RWPE1 (cell line): ENCODE measurements at regions not wholly inside any gene's neighbourhood (a gene's known extent, or its start where the extent isn't known, plus 50 kb on each side); places are given as distances from the start of the nearest gene placed in this dataset.
"Not testable (repeated sequence)": the region's sequence is repeated elsewhere in the genome, so short reads cannot be mapped to it uniquely, and the experiment has no call there.

Source experiments
- CTCF ChIA-PET: fragments of 350-600 bp; sonication (Branson Sonifier 250); formaldehyde crosslinking; extraction: SDS; loops from one replicate; lab custom pipeline; 2021; lab: Yijun Ruan, JAX
- POLR2A ChIA-PET: fragments of 400-600 bp; formaldehyde crosslinking; extraction: SDS; loops from one replicate; lab custom pipeline; 2020; ENCODE audit warnings: antibody characterized with exemption; ENCODE audit not compliant: low non-redundant PET; lab: Yijun Ruan, JAX
- DNase-seq: peaks from one replicate; pipeline ENCODE4 v3.0.0; 2012; ENCODE audit warnings: low spot score
- H3K27ac ChIP-seq: fragments of 450-650 bp; 2 replicates; pipeline ENCODE4 v1.5.1; 2017
- TF ChIP-seq, protein P1 (sequence below): fragments of 450-650 bp; conservative IDR thresholded peaks from 2 replicates; pipeline ENCODE4 v1.5.1; 2017; ENCODE audit warnings: low read depth, mild to moderate bottlenecking

GRCh38 chr3:144499001-144499930, 527.6 kb downstream of the DIPK2A start:
- no peak overlapping the region for H3K27ac ChIP-seq
- POLR2A ChIA-PET = no interaction called here
- DNase-seq = no peak
- TF ChIP-seq, protein P1, sequence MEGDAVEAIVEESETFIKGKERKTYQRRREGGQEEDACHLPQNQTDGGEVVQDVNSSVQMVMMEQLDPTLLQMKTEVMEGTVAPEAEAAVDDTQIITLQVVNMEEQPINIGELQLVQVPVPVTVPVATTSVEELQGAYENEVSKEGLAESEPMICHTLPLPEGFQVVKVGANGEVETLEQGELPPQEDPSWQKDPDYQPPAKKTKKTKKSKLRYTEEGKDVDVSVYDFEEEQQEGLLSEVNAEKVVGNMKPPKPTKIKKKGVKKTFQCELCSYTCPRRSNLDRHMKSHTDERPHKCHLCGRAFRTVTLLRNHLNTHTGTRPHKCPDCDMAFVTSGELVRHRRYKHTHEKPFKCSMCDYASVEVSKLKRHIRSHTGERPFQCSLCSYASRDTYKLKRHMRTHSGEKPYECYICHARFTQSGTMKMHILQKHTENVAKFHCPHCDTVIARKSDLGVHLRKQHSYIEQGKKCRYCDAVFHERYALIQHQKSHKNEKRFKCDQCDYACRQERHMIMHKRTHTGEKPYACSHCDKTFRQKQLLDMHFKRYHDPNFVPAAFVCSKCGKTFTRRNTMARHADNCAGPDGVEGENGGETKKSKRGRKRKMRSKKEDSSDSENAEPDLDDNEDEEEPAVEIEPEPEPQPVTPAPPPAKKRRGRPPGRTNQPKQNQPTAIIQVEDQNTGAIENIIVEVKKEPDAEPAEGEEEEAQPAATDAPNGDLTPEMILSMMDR = no peak
- CTCF ChIA-PET = no interaction called here

GRCh38 chr3:144501467-144501866, 529.8 kb downstream of the DIPK2A start:
- TF ChIP-seq, protein P1 = no peak
- no peak overlapping the region for H3K27ac ChIP-seq
- POLR2A ChIA-PET = no interaction called here
- DNase-seq = no peak
- CTCF ChIA-PET = no interaction called here

DNA sequence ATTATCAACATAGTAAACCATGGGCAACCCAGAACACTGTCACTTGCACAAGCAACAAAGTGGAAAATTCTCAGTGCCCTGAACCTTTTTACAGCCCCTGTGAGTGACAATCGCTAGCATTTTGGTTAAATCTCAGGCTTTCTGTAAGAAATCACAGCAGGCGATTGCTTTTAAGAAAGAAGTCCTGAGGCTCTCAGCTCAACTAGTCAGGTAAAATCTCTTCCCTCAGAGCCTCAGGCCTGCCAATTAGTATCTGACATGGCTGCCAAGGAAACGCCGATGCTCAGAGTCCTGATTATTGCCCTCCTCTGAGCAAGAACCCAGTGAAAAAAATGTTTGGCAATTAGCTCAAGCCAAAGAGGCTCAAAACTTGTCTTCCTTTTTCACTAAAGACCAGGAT, 530.8 kb downstream of the DIPK2A start:
- ChIA-PET CTCF (interaction anchor here (0.6 kb wide), 1 partner anchor 22 kb away, joined by 3 read pairs; no protein-coding TSS in a partner anchor), POLR2A (no interaction called here)
- no peak overlapping the region for H3K27ac ChIP-seq
- TF ChIP-seq, protein P1 = no peak
- DNase-seq = no peak

DNA sequence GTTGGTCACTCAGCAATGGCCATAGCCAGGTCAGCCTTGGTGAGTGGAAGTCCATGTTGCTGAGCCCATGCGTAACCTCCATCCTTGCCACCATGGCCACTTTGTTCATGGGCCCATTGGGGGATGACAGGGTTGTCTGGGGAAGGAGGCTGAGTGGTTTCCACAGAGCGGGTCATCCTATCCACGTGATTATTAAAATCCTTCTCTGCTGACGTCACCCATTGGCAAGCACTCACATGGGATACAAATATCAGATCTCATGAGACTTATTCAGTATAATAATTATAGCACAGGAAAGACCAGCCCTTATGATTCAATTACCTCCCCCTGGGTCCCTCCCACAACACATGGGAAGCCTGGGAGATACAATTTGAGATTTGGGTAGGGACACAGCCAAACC, 534.8 kb downstream of the DIPK2A start:
- CTCF ChIA-PET = not testable (repeated sequence)

DNA sequence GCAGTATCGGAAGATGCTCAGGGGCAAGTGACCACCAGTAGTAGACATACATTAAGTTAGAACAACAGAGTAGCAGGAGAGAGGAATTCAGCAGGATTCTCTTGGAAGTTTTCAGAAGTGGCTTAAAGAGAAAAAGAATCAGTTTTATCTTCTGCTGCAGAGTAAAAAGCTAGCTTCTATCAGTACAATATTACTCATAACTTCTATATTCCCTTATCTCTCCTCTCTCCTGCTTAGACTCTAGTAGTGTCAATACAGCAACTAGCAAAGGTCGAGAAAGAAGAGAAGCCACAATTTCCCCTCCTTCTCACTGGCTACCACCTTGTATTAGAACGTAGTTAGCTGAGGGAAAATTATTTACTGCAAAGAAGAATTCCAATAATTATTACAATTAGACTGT, 539.7 kb downstream of the DIPK2A start:
- H3K27ac ChIP-seq = no peak overlapping the region
- no peak for DNase-seq
- TF ChIP-seq, protein P1 = no peak
- ChIA-PET CTCF (no interaction called here), POLR2A (no interaction called here)

More for the DNA sequence above, 534.8 kb downstream of the DIPK2A start:
- H3K27ac ChIP-seq, DNase-seq, POLR2A ChIA-PET: not testable (repeated sequence)

DNA sequence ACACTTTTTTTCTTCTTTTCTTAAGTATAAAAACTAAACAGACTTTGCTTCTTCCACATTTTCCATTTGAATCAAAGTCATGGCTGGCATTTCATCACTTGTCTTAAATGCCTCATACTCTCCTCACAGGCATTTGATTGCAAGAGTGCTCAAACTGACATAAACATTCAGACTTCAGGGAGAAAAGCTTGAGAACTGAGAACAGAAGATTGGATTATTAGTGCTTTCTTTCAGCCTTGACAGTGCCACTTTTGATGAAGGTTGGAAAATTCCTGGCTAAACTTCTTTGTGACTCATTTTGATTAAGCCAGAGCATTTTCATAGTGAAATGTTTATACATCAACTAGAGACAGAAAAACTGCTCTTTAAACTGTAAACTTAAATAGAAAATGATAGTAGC, 544.4 kb downstream of the DIPK2A start:
- POLR2A ChIA-PET = no interaction called here
- no peak for DNase-seq
- TF ChIP-seq, protein P1 = no peak
- CTCF ChIA-PET = no interaction called here
- H3K27ac ChIP-seq = no peak overlapping the region

DNA sequence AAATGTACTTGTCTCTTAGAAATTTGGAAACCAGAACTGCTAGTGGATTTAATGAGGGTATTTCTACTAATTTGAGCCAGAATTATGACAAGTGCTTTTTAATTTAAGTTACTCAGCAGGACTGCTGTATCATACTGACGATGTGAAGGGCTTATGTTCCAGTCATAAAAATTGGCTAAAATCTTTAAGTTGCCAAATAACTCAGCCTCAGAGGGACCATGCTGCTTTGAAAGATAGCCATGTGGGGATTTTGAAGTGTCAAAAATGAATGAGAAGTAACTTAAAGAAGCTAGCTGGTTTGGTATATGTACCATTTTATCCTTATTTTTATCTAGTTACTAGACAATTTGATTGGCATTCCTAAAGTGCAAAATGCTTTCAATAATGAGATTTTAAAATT, 545.0 kb downstream of the DIPK2A start:
- ChIA-PET CTCF (no interaction called here), POLR2A (no interaction called here)
- no peak overlapping the region for H3K27ac ChIP-seq
- TF ChIP-seq, protein P1 = no peak
- no peak for DNase-seq
